ENCODE measurements at regions not wholly inside any gene's neighbourhood (a gene's known extent, or its start where the extent isn't known, plus 50 kb on each side); places are given as distances from the start of the nearest gene placed in this dataset.

DNA sequence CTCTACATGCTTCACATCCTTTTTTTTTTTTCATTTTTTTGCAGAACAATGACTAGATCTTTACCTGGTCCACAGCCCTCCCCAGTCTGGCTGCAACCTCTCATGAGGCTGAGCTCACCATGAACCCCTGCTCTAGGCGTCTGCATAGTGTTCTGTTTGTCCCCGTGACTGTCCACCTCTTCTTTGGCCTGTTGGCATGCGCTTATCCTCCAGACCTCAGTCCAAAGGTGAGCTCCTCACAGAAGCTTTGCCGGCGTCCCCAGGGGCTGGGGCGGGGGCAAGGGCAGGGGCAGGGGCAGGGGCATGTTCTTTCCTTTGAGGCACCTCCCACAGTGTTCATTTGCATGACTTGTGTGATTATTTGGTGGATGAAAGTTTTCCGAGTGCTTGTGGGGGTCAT is 218.4 kb upstream of the ZNF32 start:
- H3K27ac ChIP-seq (ENCODE audit: low read depth, low read length): no peak overlapping the region
- ChIA-PET CTCF (no interaction called here), RAD21 (ENCODE audit: low non-redundant PET in 1 of 2, low total read pairs in 2 of 2, uncharacterized antibody in 2 of 2, unreplicated experiment in 2 of 2) (no interaction called here), POLR2A (no interaction called here)
- H3K9me2 ChIP-seq (ENCODE audit: insufficient read depth): no peaks in the 10 kb centered on the region
- H3K4me3 ChIP-seq (replicated peaks in 1 of 2; ENCODE audit: low read depth in 1 of 2, low read length in 2 of 2): no peak overlapping the region
- intact Hi-C loops (cut with micrococcal nuclease): no loop called here
- H3K79me2 ChIP-seq (ENCODE audit: insufficient read depth, low read length): no peaks in the 10 kb centered on the region
- H3K4me2 ChIP-seq (ENCODE audit: low read length): no peak overlapping the region
- no TSS peak for BruUV-seq (replicated peaks)
- H3K27me3 ChIP-seq (ENCODE audit: insufficient read depth, low read length): peaks cover 20% of the 10 kb centered on the region
- H3K9ac ChIP-seq (ENCODE audit: low read length): no peak overlapping the region
- no peaks in the 10 kb centered on the region for H3K4me1 ChIP-seq (ENCODE audit: control insufficient read depth in 1 of 2, insufficient read depth in 2 of 2, low read length in 2 of 2)
- no peak for DNase-seq (ENCODE audit: low read depth, low spot score)
- TF ChIP-seq YY1 (IDR thresholded peaks at IDR 0.05; ENCODE audit: extremely low read depth, insufficient replicate concordance, low read depth, low read length) (no peak), RAD21 (IDR thresholded peaks at IDR 0.05; ENCODE audit: low read depth) (no peak), SP1 (IDR thresholded peaks at IDR 0.05; ENCODE audit: low read depth) (no peak), JUND (IDR thresholded peaks at IDR 0.05) (no peak), POLR2A (IDR thresholded peaks at IDR 0.05; ENCODE audit: borderline replicate concordance, extremely low read depth, insufficient read depth, insufficient read length) (no peak), FOSL1 (IDR thresholded peaks at IDR 0.05; ENCODE audit: low read depth) (no peak)
- TF ChIP-seq, protein P1, sequence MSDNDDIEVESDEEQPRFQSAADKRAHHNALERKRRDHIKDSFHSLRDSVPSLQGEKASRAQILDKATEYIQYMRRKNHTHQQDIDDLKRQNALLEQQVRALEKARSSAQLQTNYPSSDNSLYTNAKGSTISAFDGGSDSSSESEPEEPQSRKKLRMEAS (IDR thresholded peaks at IDR 0.05): no peak
- TF ChIP-seq, protein P2, sequence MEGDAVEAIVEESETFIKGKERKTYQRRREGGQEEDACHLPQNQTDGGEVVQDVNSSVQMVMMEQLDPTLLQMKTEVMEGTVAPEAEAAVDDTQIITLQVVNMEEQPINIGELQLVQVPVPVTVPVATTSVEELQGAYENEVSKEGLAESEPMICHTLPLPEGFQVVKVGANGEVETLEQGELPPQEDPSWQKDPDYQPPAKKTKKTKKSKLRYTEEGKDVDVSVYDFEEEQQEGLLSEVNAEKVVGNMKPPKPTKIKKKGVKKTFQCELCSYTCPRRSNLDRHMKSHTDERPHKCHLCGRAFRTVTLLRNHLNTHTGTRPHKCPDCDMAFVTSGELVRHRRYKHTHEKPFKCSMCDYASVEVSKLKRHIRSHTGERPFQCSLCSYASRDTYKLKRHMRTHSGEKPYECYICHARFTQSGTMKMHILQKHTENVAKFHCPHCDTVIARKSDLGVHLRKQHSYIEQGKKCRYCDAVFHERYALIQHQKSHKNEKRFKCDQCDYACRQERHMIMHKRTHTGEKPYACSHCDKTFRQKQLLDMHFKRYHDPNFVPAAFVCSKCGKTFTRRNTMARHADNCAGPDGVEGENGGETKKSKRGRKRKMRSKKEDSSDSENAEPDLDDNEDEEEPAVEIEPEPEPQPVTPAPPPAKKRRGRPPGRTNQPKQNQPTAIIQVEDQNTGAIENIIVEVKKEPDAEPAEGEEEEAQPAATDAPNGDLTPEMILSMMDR (IDR thresholded peaks at IDR 0.05 in 2 of 3, conservative IDR thresholded peaks at IDR 0.05 in 1 of 3; ENCODE audit: borderline replicate concordance in 1 of 3, insufficient read depth in 1 of 3, low read depth in 2 of 3, low read length in 2 of 3): no peak
- H3K9me3 ChIP-seq (ENCODE audit: control insufficient read depth in 1 of 2, insufficient read depth in 1 of 2, low read depth in 1 of 2, low read length in 2 of 2): no peaks in the 10 kb centered on the region
- no peaks in the 10 kb centered on the region for H3K36me3 ChIP-seq (ENCODE audit: control insufficient read depth in 1 of 2, insufficient read depth in 2 of 2, low read length in 2 of 2)
- no peaks in the 10 kb centered on the region for H4K20me1 ChIP-seq (ENCODE audit: insufficient read depth)
- no peak for ATAC-seq
- no peak overlapping the region for H2AFZ ChIP-seq (ENCODE audit: low read depth, low read length, poor library complexity, severe bottlenecking)

DNA sequence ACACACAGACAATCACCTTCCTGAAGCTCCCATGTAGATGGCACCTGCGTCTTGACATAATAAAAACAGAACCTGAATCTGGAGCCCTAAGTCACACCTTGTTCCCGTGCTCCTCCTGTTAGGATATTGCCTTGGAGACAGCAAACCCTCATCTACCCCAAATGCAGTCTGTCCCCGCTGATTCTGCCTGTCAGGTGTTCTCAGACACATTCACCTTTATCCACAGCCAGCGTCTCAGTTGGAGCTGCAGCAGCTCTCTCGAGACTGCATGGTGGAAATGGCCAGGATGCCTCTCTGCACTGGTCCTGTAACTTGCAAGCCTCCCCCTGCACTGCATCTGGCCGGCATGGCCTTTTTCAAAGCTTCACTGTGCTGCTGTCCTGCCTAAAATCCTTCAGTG is 218.0 kb upstream of the ZNF32 start:
- CTCF ChIA-PET: no interaction called here
- intact Hi-C loops (cut with micrococcal nuclease): no loop called here
- TF ChIP-seq, protein P3, sequence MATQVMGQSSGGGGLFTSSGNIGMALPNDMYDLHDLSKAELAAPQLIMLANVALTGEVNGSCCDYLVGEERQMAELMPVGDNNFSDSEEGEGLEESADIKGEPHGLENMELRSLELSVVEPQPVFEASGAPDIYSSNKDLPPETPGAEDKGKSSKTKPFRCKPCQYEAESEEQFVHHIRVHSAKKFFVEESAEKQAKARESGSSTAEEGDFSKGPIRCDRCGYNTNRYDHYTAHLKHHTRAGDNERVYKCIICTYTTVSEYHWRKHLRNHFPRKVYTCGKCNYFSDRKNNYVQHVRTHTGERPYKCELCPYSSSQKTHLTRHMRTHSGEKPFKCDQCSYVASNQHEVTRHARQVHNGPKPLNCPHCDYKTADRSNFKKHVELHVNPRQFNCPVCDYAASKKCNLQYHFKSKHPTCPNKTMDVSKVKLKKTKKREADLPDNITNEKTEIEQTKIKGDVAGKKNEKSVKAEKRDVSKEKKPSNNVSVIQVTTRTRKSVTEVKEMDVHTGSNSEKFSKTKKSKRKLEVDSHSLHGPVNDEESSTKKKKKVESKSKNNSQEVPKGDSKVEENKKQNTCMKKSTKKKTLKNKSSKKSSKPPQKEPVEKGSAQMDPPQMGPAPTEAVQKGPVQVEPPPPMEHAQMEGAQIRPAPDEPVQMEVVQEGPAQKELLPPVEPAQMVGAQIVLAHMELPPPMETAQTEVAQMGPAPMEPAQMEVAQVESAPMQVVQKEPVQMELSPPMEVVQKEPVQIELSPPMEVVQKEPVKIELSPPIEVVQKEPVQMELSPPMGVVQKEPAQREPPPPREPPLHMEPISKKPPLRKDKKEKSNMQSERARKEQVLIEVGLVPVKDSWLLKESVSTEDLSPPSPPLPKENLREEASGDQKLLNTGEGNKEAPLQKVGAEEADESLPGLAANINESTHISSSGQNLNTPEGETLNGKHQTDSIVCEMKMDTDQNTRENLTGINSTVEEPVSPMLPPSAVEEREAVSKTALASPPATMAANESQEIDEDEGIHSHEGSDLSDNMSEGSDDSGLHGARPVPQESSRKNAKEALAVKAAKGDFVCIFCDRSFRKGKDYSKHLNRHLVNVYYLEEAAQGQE (IDR thresholded peaks at IDR 0.05; ENCODE audit: low read depth): no peak
- TF ChIP-seq ELF1 (IDR thresholded peaks at IDR 0.05; ENCODE audit: borderline replicate concordance, low read depth) (no peak), EZH2 (IDR thresholded peaks at IDR 0.05) (no peak), ZFX (IDR thresholded peaks at IDR 0.05) (no peak), FOSL1 (IDR thresholded peaks at IDR 0.05; ENCODE audit: low read depth) (no peak), YY1 (IDR thresholded peaks at IDR 0.05; ENCODE audit: extremely low read depth, insufficient replicate concordance, low read depth, low read length) (no peak)
- TF ChIP-seq, protein P4, sequence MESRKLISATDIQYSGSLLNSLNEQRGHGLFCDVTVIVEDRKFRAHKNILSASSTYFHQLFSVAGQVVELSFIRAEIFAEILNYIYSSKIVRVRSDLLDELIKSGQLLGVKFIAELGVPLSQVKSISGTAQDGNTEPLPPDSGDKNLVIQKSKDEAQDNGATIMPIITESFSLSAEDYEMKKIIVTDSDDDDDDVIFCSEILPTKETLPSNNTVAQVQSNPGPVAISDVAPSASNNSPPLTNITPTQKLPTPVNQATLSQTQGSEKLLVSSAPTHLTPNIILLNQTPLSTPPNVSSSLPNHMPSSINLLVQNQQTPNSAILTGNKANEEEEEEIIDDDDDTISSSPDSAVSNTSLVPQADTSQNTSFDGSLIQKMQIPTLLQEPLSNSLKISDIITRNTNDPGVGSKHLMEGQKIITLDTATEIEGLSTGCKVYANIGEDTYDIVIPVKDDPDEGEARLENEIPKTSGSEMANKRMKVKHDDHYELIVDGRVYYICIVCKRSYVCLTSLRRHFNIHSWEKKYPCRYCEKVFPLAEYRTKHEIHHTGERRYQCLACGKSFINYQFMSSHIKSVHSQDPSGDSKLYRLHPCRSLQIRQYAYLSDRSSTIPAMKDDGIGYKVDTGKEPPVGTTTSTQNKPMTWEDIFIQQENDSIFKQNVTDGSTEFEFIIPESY (IDR thresholded peaks at IDR 0.05; ENCODE audit: extremely low read depth, insufficient replicate concordance, low read length): no peak
- TF ChIP-seq, protein P1 (IDR thresholded peaks at IDR 0.05): no peak

More for the DNA sequence above, 218.0 kb upstream of the ZNF32 start:
- Histone ChIP-seq H3K9ac (ENCODE audit: low read length) (no peak overlapping the region), H2AFZ (ENCODE audit: low read depth, low read length, poor library complexity, severe bottlenecking) (no peak overlapping the region), H3K27ac (ENCODE audit: low read depth, low read length) (no peak overlapping the region), H3K27me3 (ENCODE audit: insufficient read depth, low read length) (peaks cover 20% of the 10 kb centered on the region), H3K79me2 (ENCODE audit: insufficient read depth, low read length) (no peaks in the 10 kb centered on the region), H3K36me3 (ENCODE audit: control insufficient read depth in 1 of 2, insufficient read depth in 2 of 2, low read length in 2 of 2) (no peaks in the 10 kb centered on the region), H4K20me1 (ENCODE audit: insufficient read depth) (no peaks in the 10 kb centered on the region), H3K9me2 (ENCODE audit: insufficient read depth) (no peaks in the 10 kb centered on the region), H3K4me2 (ENCODE audit: low read length) (no peak overlapping the region), H3K9me3 (ENCODE audit: control insufficient read depth in 1 of 2, insufficient read depth in 1 of 2, low read depth in 1 of 2, low read length in 2 of 2) (no peaks in the 10 kb centered on the region), H3K4me1 (ENCODE audit: control insufficient read depth in 1 of 2, insufficient read depth in 2 of 2, low read length in 2 of 2) (no peaks in the 10 kb centered on the region), H3K4me3 (replicated peaks in 1 of 2; ENCODE audit: low read depth in 1 of 2, low read length in 2 of 2) (no peak overlapping the region)
- ATAC-seq (no peak), DNase-seq (ENCODE audit: low read depth, low spot score) (no peak)
- RAD21 ChIA-PET (ENCODE audit: low non-redundant PET in 1 of 2, low total read pairs in 2 of 2, uncharacterized antibody in 2 of 2, unreplicated experiment in 2 of 2): no interaction called here
- POLR2A ChIA-PET: no interaction called here
- BruUV-seq (replicated peaks): no TSS peak

Measured in HCT116 (cell line).